HG03060 (cell line): ENCODE measurements at regions not wholly inside any gene's neighbourhood (a gene's known extent, or its start where the extent isn't known, plus 50 kb on each side); places are given as distances from the start of the nearest gene placed in this dataset.

Source experiments
- ATAC-seq: cut with Tn5 transposase; IDR thresholded peaks from one replicate; pipeline ENCODE4 v1.9.1; 2021; ENCODE audit warnings: low read depth, moderate number of reproducible peaks; ENCODE audit not compliant: unreplicated experiment

GRCh38 chr4:14708574-14708973 is 293.7 kb upstream of the CPEB2 start:
- no peak for ATAC-seq

- ATAC-seq: no peak
Observed at GRCh38 chr4:14711259-14711658, 291.0 kb upstream of the CPEB2 start.

- ATAC-seq: no peak
Observed at GRCh38 chr4:14716691-14717090, 285.6 kb upstream of the CPEB2 start.

GRCh38 chr4:14719053-14719452 is 283.2 kb upstream of the CPEB2 start:
- ATAC-seq: no peak

- no peak for ATAC-seq
Observed at GRCh38 chr4:14726441-14726840, 275.8 kb upstream of the CPEB2 start.

- ATAC-seq: no peak
Observed at GRCh38 chr4:14726877-14727361, 275.4 kb upstream of the CPEB2 start.

- ATAC-seq: no peak
Observed at GRCh38 chr4:14729282-14730000, 272.8 kb upstream of the CPEB2 start.

- no peak for ATAC-seq
Observed at GRCh38 chr4:14742054-14742453, 260.2 kb upstream of the CPEB2 start.

- no peak for ATAC-seq
Observed at GRCh38 chr4:14743172-14743571, 259.1 kb upstream of the CPEB2 start.

GRCh38 chr4:14743601-14744000 is 258.7 kb upstream of the CPEB2 start:
- ATAC-seq: no peak

- no peak for ATAC-seq
Observed at GRCh38 chr4:14744346-14744745, 257.9 kb upstream of the CPEB2 start.

GRCh38 chr4:14749910-14750309 is 252.4 kb upstream of the CPEB2 start:
- ATAC-seq: no peak

- ATAC-seq: no peak
Observed at GRCh38 chr4:14752341-14753046, 249.8 kb upstream of the CPEB2 start.

GRCh38 chr4:14767142-14767541 is 235.1 kb upstream of the CPEB2 start:
- ATAC-seq: no peak

- no peak for ATAC-seq
Observed at GRCh38 chr4:14768449-14768848, 233.8 kb upstream of the CPEB2 start.

GRCh38 chr4:14769993-14770392 is 232.3 kb upstream of the CPEB2 start:
- no peak for ATAC-seq

- no peak for ATAC-seq
Observed at GRCh38 chr4:14771094-14771493, 231.2 kb upstream of the CPEB2 start.

- no peak for ATAC-seq
Observed at GRCh38 chr4:14771504-14772175, 230.6 kb upstream of the CPEB2 start.

GRCh38 chr4:14772388-14772787 is 229.9 kb upstream of the CPEB2 start:
- no peak for ATAC-seq

- ATAC-seq: peak; percentile 93
Observed at GRCh38 chr4:14783011-14783877, 219.0 kb upstream of the CPEB2 start.

- ATAC-seq: no peak
Observed at GRCh38 chr4:14787221-14787620, 215.1 kb upstream of the CPEB2 start.
